HepG2 (cell line): ENCODE measurements at regions not wholly inside any gene's neighbourhood (a gene's known extent, or its start where the extent isn't known, plus 50 kb on each side); places are given as distances from the start of the nearest gene placed in this dataset.

Source experiments
- ATAC-seq: fragments of 200-7000 bp; cut with Tn5 transposase; 3 replicates; pipeline ENCODE4 v1.9.1; 2020; ENCODE audit warnings: mild to moderate bottlenecking, moderate library complexity
- BruUV-seq: library from RNA; stranded (reverse); fragments of 400-500 nt; replicated peaks from 2 replicates; lab custom pipeline; 2021; lab: Mats Ljungman, UMichigan
- CTCF ChIA-PET: fragments of 300-600 bp; formaldehyde crosslinking; extraction: SDS; loops from one replicate; lab custom pipeline; 2021; ENCODE audit warnings: low total read pairs, inconsistent platforms, low intra/inter-chr PET ratio; lab: Yijun Ruan, JAX
- POLR2A ChIA-PET: fragments of 350-600 bp; sonication (Branson Sonifier 250); formaldehyde crosslinking; loops from one replicate; lab custom pipeline; 2020; ENCODE audit warnings: antibody characterized with exemption, inconsistent platforms; lab: Yijun Ruan, JAX
- DNase-seq: peaks from one replicate; pipeline ENCODE4 v3.0.0-alpha.2; 2015; ENCODE audit warnings: low spot score
- FAIRE-seq: peaks from 3 replicates; lab custom pipeline; 2011; peaks lifted over from hg19 to GRCh38; lab: Jason Lieb, UNC
- H2AFZ ChIP-seq: one replicate; pipeline ENCODE4 v1.6.1; 2011; ENCODE audit warnings: low read length, inconsistent platforms
- H3K27ac ChIP-seq: fragments of 300-600 bp; 3 replicates; pipeline ENCODE4 v1.8.0; 2011; ENCODE audit warnings: mixed run types, mild to moderate bottlenecking, mixed read lengths, low read length, inconsistent platforms; ENCODE audit not compliant: insufficient read depth; ENCODE audit errors: extremely low read length
- H3K27me3 ChIP-seq, 2 experiments: fragments of 200-600 bp in 1 of 2; 2 replicates in 1 of 2; 3 replicates in 1 of 2; pipeline versions ENCODE4 v1.6.0 to v1.8.0; 2011; ENCODE audit warnings: low read length in 2 of 2, mild to moderate bottlenecking in 2 of 2, moderate library complexity in 2 of 2, inconsistent platforms in 1 of 2; ENCODE audit not compliant: insufficient read depth in 2 of 2, control insufficient read depth in 1 of 2
- H3K36me3 ChIP-seq, 2 experiments: fragments of 200-600 bp in 1 of 2; replicated peaks in 1 of 2; 2 replicates in 1 of 2; 3 replicates in 1 of 2; pipeline versions ENCODE4 v1.5.1 to v1.8.0; 2011; ENCODE audit warnings: low read length in 2 of 2, inconsistent platforms in 1 of 2; ENCODE audit not compliant: insufficient read depth in 2 of 2, control insufficient read depth in 1 of 2
- H3K4me1 ChIP-seq: 2 replicates; pipeline ENCODE4 v1.5.1; 2012; ENCODE audit warnings: low read length, inconsistent platforms; ENCODE audit not compliant: insufficient read depth
- H3K4me2 ChIP-seq: 2 replicates; pipeline ENCODE4 v1.6.0; 2011; ENCODE audit warnings: low read depth, low read length, inconsistent platforms
- H3K4me3 ChIP-seq, 3 experiments: fragments of 200-600 bp in 1 of 3; sonication (generic), shearing (Covaris generic) in 1 of 3; replicated peaks in 1 of 3; 2 replicates each; pipeline ENCODE4 v1.5.1; 2011 to 2016; ENCODE audit warnings: low read length in 3 of 3, inconsistent platforms in 2 of 3, low read depth in 2 of 3, mild to moderate bottlenecking in 2 of 3, control low read depth in 1 of 3, mixed read lengths in 1 of 3; ENCODE audit not compliant: insufficient read depth in 1 of 3
- H3K79me2 ChIP-seq: one replicate; pipeline ENCODE4 v1.6.1; 2011; ENCODE audit warnings: low read length, inconsistent platforms; ENCODE audit not compliant: insufficient read depth
- H3K9ac ChIP-seq: 2 replicates; pipeline ENCODE4 v1.6.0; 2011; ENCODE audit warnings: mild to moderate bottlenecking, low read depth, low read length, inconsistent platforms; ENCODE audit not compliant: insufficient read depth
- H3K9me3 ChIP-seq: 2 replicates; pipeline ENCODE4 v1.5.1; 2012; ENCODE audit warnings: mild to moderate bottlenecking, low read length
- H4K20me1 ChIP-seq: 2 replicates; pipeline ENCODE4 v1.6.0; 2011; ENCODE audit warnings: inconsistent platforms, mild to moderate bottlenecking, low read length, moderate library complexity; ENCODE audit not compliant: insufficient read depth
- ARHGAP35 ChIP-seq: sonication (generic); formaldehyde crosslinking; IDR thresholded peaks from 2 replicates; pipeline ENCODE4 v1.9.0; 2022; ENCODE audit warnings: mild to moderate bottlenecking, inconsistent platforms, moderate library complexity, missing genetic modification reagents, borderline replicate concordance
- ESRRA ChIP-seq: sonication (generic); formaldehyde crosslinking; IDR thresholded peaks from 2 replicates; pipeline ENCODE4 v1.5.1; 2020; ENCODE audit warnings: mild to moderate bottlenecking, low read depth, missing genetic modification reagents
- ETV6 ChIP-seq: sonication (generic); formaldehyde crosslinking; conservative IDR thresholded peaks from 2 replicates; pipeline ENCODE4 v1.4.0; 2020; ENCODE audit warnings: missing genetic modification reagents
- FOSL2 ChIP-seq: sonication (generic); formaldehyde crosslinking; IDR thresholded peaks from 2 replicates; pipeline ENCODE4 v1.4.0; 2020; ENCODE audit warnings: missing genetic modification reagents
- IKZF1 ChIP-seq: fragments of 450-650 bp; IDR thresholded peaks from 2 replicates; pipeline ENCODE4 v1.7.1; 2016
- ISX ChIP-seq: sonication (generic); formaldehyde crosslinking; conservative IDR thresholded peaks from 2 replicates; pipeline ENCODE4 v1.5.0; 2020; ENCODE audit warnings: missing genetic modification reagents
- KMT2A ChIP-seq: sonication (generic); formaldehyde crosslinking; IDR thresholded peaks from 2 replicates; pipeline ENCODE4 v1.4.0; 2020; ENCODE audit warnings: missing genetic modification reagents
- MYPOP ChIP-seq: sonication (generic); formaldehyde crosslinking; IDR thresholded peaks from 2 replicates; pipeline ENCODE4 v1.8.1; 2023; ENCODE audit warnings: mild to moderate bottlenecking, moderate library complexity, missing genetic modification reagents
- NFIC ChIP-seq: IDR thresholded peaks from 2 replicates; pipeline ENCODE4 v1.6.1; 2012; ENCODE audit warnings: mild to moderate bottlenecking, low read length, inconsistent platforms
- RFX1 ChIP-seq: fragments of 450-650 bp; IDR thresholded peaks from 2 replicates; pipeline ENCODE4 v1.6.1; 2017
- SNAI1 ChIP-seq: sonication (generic); formaldehyde crosslinking; IDR thresholded peaks from 2 replicates; pipeline ENCODE4 v1.5.0; 2020; ENCODE audit warnings: mild to moderate bottlenecking, missing genetic modification reagents, borderline replicate concordance
- TBL1XR1 ChIP-seq: fragments of 150-350 bp; IDR thresholded peaks from 2 replicates; pipeline ENCODE4 v1.6.1; 2014; ENCODE audit warnings: borderline replicate concordance, low read length; ENCODE audit not compliant: partially characterized antibody
- ZBTB14 ChIP-seq: sonication (generic); formaldehyde crosslinking; IDR thresholded peaks from 2 replicates; pipeline ENCODE4 v1.4.0; 2020; ENCODE audit warnings: missing genetic modification reagents
- ZMYM3 ChIP-seq: sonication (generic); formaldehyde crosslinking; IDR thresholded peaks from 2 replicates; pipeline ENCODE4 v1.5.1; 2020; ENCODE audit warnings: mild to moderate bottlenecking, missing genetic modification reagents
- ZNF101 ChIP-seq: sonication (generic); formaldehyde crosslinking; IDR thresholded peaks from 2 replicates; pipeline ENCODE4 v1.4.0; 2020; ENCODE audit warnings: mild to moderate bottlenecking, low read depth, missing genetic modification reagents, borderline replicate concordance
- ZNF354B ChIP-seq: sonication (generic); formaldehyde crosslinking; IDR thresholded peaks from 2 replicates; pipeline ENCODE4 v1.8.0; 2022; ENCODE audit warnings: mild to moderate bottlenecking, missing genetic modification reagents
- ZNF468 ChIP-seq: sonication (generic); formaldehyde crosslinking; IDR thresholded peaks from 2 replicates; pipeline ENCODE4 v1.8.0; 2022; ENCODE audit warnings: mild to moderate bottlenecking, moderate library complexity, missing genetic modification reagents
- ZNF552 ChIP-seq: sonication (generic); formaldehyde crosslinking; IDR thresholded peaks from 2 replicates; pipeline ENCODE4 v1.9.0; 2022; ENCODE audit warnings: missing genetic modification reagents, mild to moderate bottlenecking, borderline replicate concordance
- ZNF563 ChIP-seq: sonication (generic); formaldehyde crosslinking; IDR thresholded peaks from 2 replicates; pipeline ENCODE4 v1.8.0; 2022; ENCODE audit warnings: mild to moderate bottlenecking, moderate library complexity, missing genetic modification reagents
- ZNF781 ChIP-seq: sonication (generic); formaldehyde crosslinking; IDR thresholded peaks from 2 replicates; pipeline ENCODE4 v1.5.1; 2020; ENCODE audit warnings: borderline replicate concordance, mild to moderate bottlenecking, missing genetic modification reagents; ENCODE audit errors: not compliant biosample characterization
- WGBS: methylation state at CpG from one replicate; pipeline ENCODE4 v1.1.6; 2017; ENCODE audit warnings: low lambda C conversion rate; 5-methylcytosine and 5-hydroxymethylcytosine counted together
- in situ Hi-C: cut with HindIII; loops from 2 replicates; pipeline ENCODE4 v1.10.0; 2017; ENCODE audit warnings: low pct_unique_long_range_greater_than_20kb; ENCODE audit not compliant: extremely low pct_ligation_motif_present
- intact Hi-C: fragments of 100-400 bp; cut with micrococcal nuclease; formaldehyde crosslinking; loops from one replicate; pipeline ENCODE4 v1.10.0; 2022; ENCODE audit not compliant: unreplicated experiment

GRCh38 chr2:106709229-106709628 is 176.7 kb downstream of the ST6GAL2 start:
- POLR2A ChIA-PET = no interaction called here
- H3K27me3 ChIP-seq = no peaks in the 10 kb centered on the region
- no peaks in the 10 kb centered on the region for H3K36me3 ChIP-seq
- no peak overlapping the region for H3K4me3 ChIP-seq
- intact Hi-C loops = no loop called here
- TF ChIP-seq MYPOP (no peak), ZNF563 (no peak), ARHGAP35 (CRISPR knock-in tag) (no peak), ETV6 (CRISPR knock-in tag) (no peak), RFX1 (no peak), ZNF468 (CRISPR knock-in tag) (no peak), NFIC (no peak), TBL1XR1 (no peak)
- H3K9me3 ChIP-seq = peaks cover 39% of the 10 kb centered on the region
- no peaks in the 10 kb centered on the region for H4K20me1 ChIP-seq
- H3K9ac ChIP-seq = no peak overlapping the region
- H3K4me2 ChIP-seq = no peak overlapping the region
- CTCF ChIA-PET = no interaction called here
- ATAC-seq (no peak), DNase-seq (no peak), FAIRE-seq (no peak)
- no peaks in the 10 kb centered on the region for H3K4me1 ChIP-seq
- no TSS peak for BruUV-seq
- in situ Hi-C loops = no loop called here
- no peaks in the 10 kb centered on the region for H3K79me2 ChIP-seq
- 6% methylated on average over 1 of the region's 1 CpG for WGBS
- no peak overlapping the region for H2AFZ ChIP-seq
- H3K27ac ChIP-seq = no peak overlapping the region

GRCh38 chr2:106719222-106719621 is 166.7 kb downstream of the ST6GAL2 start:
- POLR2A ChIA-PET = no interaction called here
- no peak for ATAC-seq
- no peak for TF ChIP-seq ZNF354B (CRISPR knock-in tag)
- no peak for TF ChIP-seq ISX (CRISPR knock-in tag)
- no peak for TF ChIP-seq KMT2A (CRISPR knock-in tag)
- TF ChIP-seq IKZF1 = no peak
- no peak for TF ChIP-seq SNAI1 (CRISPR knock-in tag)
- TF ChIP-seq ZBTB14 = no peak
- TF ChIP-seq FOSL2 (CRISPR knock-in tag) = no peak
- no peak for TF ChIP-seq ZNF552 (CRISPR knock-in tag)
- no peak for TF ChIP-seq ZNF101 (CRISPR knock-in tag)
- no peak for TF ChIP-seq ZMYM3 (CRISPR knock-in tag)
- TF ChIP-seq ZNF781 (CRISPR knock-in tag) = no peak
- TF ChIP-seq ESRRA (CRISPR knock-in tag) = no peak
- Histone ChIP-seq H3K4me1 (no peaks in the 10 kb centered on the region), H3K27me3 (no peaks in the 10 kb centered on the region), H3K9ac (no peak overlapping the region), H3K36me3 (no peaks in the 10 kb centered on the region), H3K4me3 (no peak overlapping the region), H3K4me2 (no peak overlapping the region), H2AFZ (no peak overlapping the region), H4K20me1 (no peaks in the 10 kb centered on the region), H3K79me2 (no peaks in the 10 kb centered on the region), H3K9me3 (peaks cover 13% of the 10 kb centered on the region), H3K27ac (no peak overlapping the region)
- BruUV-seq = no TSS peak
- FAIRE-seq = no peak
- intact Hi-C loops = no loop called here
- in situ Hi-C loops = no loop called here
- no peak for DNase-seq
- CTCF ChIA-PET = no interaction called here
- WGBS = 1% methylated on average over 2 of the region's 2 CpGs
